ENCODE measurements at regions not wholly inside any gene's neighbourhood (a gene's known extent, or its start where the extent isn't known, plus 50 kb on each side); places are given as distances from the start of the nearest gene placed in this dataset.

DNA sequence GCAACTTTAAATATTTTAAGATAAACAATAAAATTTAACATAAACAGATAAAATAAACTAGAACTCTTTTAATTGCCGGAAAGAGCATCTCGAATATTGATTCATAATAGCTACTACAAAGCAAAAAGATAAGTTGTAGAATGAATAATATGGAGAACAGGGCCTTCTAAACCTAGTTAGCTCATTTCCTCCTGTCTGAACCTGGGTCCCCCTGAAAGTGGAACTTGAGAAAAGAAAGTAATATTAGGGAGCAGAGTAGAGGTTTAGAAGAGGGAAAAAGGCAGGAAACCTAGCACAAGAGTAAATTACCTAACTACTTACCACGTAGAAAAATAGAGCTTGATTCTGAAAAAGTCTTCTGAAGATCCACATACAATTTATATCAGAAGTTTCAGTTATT, 80.7 kb upstream of the NETO1 start:
- intact Hi-C loops (cut with DNase I) = no loop called here
- H3K27me3 ChIP-seq = no peaks in the 10 kb centered on the region
- no peaks in the 10 kb centered on the region for H3K36me3 ChIP-seq
- H3K27ac ChIP-seq = no peak overlapping the region
- TF ChIP-seq EP300 (IDR thresholded peaks at IDR 0.05) (no peak), POLR2AphosphoS5 (IDR thresholded peaks at IDR 0.05) (no peak), POLR2A (IDR thresholded peaks at IDR 0.05) (no peak)
- TF ChIP-seq, protein P1, sequence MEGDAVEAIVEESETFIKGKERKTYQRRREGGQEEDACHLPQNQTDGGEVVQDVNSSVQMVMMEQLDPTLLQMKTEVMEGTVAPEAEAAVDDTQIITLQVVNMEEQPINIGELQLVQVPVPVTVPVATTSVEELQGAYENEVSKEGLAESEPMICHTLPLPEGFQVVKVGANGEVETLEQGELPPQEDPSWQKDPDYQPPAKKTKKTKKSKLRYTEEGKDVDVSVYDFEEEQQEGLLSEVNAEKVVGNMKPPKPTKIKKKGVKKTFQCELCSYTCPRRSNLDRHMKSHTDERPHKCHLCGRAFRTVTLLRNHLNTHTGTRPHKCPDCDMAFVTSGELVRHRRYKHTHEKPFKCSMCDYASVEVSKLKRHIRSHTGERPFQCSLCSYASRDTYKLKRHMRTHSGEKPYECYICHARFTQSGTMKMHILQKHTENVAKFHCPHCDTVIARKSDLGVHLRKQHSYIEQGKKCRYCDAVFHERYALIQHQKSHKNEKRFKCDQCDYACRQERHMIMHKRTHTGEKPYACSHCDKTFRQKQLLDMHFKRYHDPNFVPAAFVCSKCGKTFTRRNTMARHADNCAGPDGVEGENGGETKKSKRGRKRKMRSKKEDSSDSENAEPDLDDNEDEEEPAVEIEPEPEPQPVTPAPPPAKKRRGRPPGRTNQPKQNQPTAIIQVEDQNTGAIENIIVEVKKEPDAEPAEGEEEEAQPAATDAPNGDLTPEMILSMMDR (IDR thresholded peaks at IDR 0.05) = no peak
- no peak overlapping the region for H3K4me3 ChIP-seq
- WGBS, 2 donors = 40 to 67% methylated on average over 3 of the region's 3 CpGs
- DNase-seq = no peak
- no peaks in the 10 kb centered on the region for H3K4me1 ChIP-seq
- H3K9me3 ChIP-seq = no peaks in the 10 kb centered on the region

DNA sequence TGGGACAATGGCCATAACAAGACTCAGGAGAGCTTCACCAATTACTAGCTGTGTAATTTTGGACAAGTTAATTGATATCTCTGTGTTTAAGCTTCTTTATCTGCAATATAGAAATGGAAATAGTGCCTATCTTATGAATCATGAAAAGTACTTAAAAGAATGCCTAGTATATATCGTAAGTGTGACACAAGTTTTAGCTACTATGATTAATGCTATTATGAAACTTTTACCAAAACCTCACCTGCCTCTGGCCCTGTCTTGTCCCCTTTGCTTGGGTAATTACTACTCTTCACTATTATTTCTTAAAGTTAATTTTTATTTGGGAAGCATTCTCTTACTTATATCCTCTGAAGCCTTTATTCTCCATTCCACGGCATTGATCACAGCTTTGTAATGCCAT, 75.0 kb upstream of the NETO1 start:
- intact Hi-C loops (cut with DNase I) = no loop called here
- TF ChIP-seq POLR2AphosphoS5 (IDR thresholded peaks at IDR 0.05) = no peak
- TF ChIP-seq POLR2A (IDR thresholded peaks at IDR 0.05) = no peak
- H3K36me3 ChIP-seq = no peaks in the 10 kb centered on the region
- H3K27me3 ChIP-seq = no peaks in the 10 kb centered on the region
- no peak for DNase-seq
- no peak overlapping the region for H3K4me3 ChIP-seq
- H3K9me3 ChIP-seq = no peaks in the 10 kb centered on the region
- no peak overlapping the region for H3K27ac ChIP-seq
- H3K4me1 ChIP-seq = no peaks in the 10 kb centered on the region
- WGBS, 2 donors = 94 to 95% methylated on average over 2 of the region's 2 CpGs

DNA sequence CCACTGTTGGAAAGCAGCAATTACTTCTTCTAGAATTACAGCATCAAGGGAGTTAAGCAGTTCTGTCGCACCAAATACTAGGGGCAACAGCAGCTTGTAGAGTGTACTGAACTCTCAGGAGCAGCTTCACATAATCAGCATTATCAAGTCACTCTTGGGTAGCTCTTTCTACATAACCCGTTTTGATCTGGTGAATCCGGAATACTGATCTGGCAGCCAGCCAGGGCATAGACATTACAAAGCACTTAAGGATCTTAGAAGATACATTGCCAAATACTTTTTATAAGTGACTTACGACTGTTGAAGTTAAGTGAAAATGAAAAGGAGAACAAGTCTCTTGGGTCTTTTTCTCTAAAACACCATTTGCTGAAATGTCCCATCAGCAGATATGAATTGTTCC, 73.2 kb upstream of the NETO1 start:
- H3K27ac ChIP-seq = no peak overlapping the region
- H3K27me3 ChIP-seq = no peaks in the 10 kb centered on the region
- no peak for TF ChIP-seq POLR2AphosphoS5 (IDR thresholded peaks at IDR 0.05)
- TF ChIP-seq, protein P1 (IDR thresholded peaks at IDR 0.05) = no peak
- H3K4me3 ChIP-seq = no peak overlapping the region
- no peaks in the 10 kb centered on the region for H3K36me3 ChIP-seq
- intact Hi-C loops (cut with DNase I) = no loop called here
- DNase-seq = no peak
- no peaks in the 10 kb centered on the region for H3K4me1 ChIP-seq
- no peaks in the 10 kb centered on the region for H3K9me3 ChIP-seq
- 66 to 70% methylated on average over 4 of the region's 4 CpGs for WGBS, 2 donors

DNA sequence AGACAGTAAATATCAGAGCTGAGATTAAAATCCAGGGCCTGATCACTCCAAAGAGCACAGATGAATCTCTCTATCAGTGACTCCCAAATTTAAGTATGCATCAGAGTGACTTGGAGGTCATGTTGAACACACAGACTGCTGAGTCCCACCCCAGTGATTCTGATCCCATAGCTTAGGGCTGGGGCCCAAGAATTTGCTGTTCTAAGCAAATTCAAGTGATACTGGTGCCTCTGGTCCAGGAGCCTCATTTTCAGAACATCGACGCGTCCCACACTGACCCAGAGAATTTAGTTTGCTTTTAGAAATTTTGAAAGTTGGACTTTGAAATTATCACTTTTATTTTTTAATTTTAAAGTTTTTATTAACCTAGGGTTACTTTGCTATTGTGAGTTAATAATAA, 72.7 kb upstream of the NETO1 start:
- DNase-seq = no peak
- Histone ChIP-seq H3K27me3 (no peaks in the 10 kb centered on the region), H3K4me1 (no peaks in the 10 kb centered on the region), H3K4me3 (no peak overlapping the region), H3K9me3 (no peaks in the 10 kb centered on the region), H3K27ac (no peak overlapping the region), H3K36me3 (no peaks in the 10 kb centered on the region)
- WGBS, 2 donors = 77 to 98% methylated on average over 3 of the region's 3 CpGs
- intact Hi-C loops (cut with DNase I) = no loop called here
- TF ChIP-seq POLR2AphosphoS5 (IDR thresholded peaks at IDR 0.05) = no peak
- no peak for TF ChIP-seq EP300 (IDR thresholded peaks at IDR 0.05)
- TF ChIP-seq, protein P1 (IDR thresholded peaks at IDR 0.05) = no peak
- TF ChIP-seq POLR2A (IDR thresholded peaks at IDR 0.05) = no peak

DNA sequence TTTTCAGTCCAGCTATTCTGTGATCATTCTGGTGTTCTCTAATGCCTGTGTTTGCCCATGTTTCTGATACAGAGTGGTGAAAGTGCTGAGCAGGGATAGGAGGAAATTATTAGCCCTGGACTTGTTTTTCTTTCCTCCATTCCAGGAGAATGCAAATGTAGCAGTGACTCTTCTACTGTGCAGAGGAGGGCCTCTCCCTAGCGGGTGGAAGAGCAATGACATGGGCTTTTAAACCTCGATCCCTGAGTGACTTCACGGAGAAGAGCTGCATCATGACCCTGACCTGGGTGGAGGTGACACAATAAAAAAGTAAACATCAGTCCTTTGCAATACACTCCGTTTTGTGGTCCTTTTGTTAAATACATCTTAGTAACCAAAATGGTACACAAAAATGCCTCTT, 68.0 kb upstream of the NETO1 start:
- no peak for TF ChIP-seq POLR2AphosphoS5 (IDR thresholded peaks at IDR 0.05)
- TF ChIP-seq, protein P1 (IDR thresholded peaks at IDR 0.05) = no peak
- TF ChIP-seq POLR2A (IDR thresholded peaks at IDR 0.05) = no peak
- TF ChIP-seq EP300 (IDR thresholded peaks at IDR 0.05) = no peak
- Histone ChIP-seq H3K36me3 (no peaks in the 10 kb centered on the region), H3K27ac (no peak overlapping the region), H3K4me1 (no peaks in the 10 kb centered on the region), H3K27me3 (no peaks in the 10 kb centered on the region), H3K4me3 (no peak overlapping the region), H3K9me3 (no peaks in the 10 kb centered on the region)
- WGBS, 2 donors = 27 to 66% methylated on average over 4 of the region's 4 CpGs
- intact Hi-C loops (cut with DNase I) = no loop called here
- no peak for DNase-seq
